Astrocyte (in vitro differentiated cells and primary cell): ENCODE measurements at regions not wholly inside any gene's neighbourhood (a gene's known extent, or its start where the extent isn't known, plus 50 kb on each side); places are given as distances from the start of the nearest gene placed in this dataset.

Experiments used
- EZH2 ChIP-seq: IDR thresholded peaks from 2 replicates; pipeline ENCODE4 v1.6.1; 2012; ENCODE audit warnings: mild to moderate bottlenecking, low read length, inconsistent platforms; ENCODE audit not compliant: insufficient read depth
- TF ChIP-seq, protein P1 (sequence below): IDR thresholded peaks from 2 replicates; pipeline ENCODE4 v1.5.1; 2011; ENCODE audit warnings: low read depth, mild to moderate bottlenecking, inconsistent platforms, low read length, moderate library complexity; ENCODE audit not compliant: insufficient read depth

DNA sequence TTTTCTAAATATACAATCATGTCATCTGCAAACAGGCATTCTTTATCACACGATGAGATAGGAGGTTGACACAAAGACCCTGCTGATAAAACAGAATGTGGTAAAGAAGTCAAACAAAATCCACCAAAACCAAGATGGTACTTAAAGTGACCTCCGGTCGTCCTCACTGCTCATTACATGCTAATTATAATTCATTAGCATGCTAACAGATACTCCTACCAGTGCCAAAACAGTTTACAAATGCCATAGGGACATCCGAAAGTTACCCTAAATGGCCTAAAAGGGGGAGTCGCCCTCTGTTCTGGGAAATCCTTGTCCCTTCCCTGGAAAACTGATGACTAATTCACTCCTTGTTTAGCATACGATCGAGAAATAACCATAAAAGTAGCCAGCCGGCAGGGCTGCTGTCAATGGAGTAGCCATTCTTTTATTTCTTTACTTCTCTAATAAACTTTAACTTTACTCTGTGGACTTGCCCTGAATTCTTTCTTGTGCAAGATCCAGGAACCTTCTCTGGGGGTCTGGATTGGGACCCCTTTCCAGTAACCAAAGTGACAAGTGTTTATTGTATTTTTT is 126.6 kb downstream of the CCDC71L start:
- TF ChIP-seq, protein P1, sequence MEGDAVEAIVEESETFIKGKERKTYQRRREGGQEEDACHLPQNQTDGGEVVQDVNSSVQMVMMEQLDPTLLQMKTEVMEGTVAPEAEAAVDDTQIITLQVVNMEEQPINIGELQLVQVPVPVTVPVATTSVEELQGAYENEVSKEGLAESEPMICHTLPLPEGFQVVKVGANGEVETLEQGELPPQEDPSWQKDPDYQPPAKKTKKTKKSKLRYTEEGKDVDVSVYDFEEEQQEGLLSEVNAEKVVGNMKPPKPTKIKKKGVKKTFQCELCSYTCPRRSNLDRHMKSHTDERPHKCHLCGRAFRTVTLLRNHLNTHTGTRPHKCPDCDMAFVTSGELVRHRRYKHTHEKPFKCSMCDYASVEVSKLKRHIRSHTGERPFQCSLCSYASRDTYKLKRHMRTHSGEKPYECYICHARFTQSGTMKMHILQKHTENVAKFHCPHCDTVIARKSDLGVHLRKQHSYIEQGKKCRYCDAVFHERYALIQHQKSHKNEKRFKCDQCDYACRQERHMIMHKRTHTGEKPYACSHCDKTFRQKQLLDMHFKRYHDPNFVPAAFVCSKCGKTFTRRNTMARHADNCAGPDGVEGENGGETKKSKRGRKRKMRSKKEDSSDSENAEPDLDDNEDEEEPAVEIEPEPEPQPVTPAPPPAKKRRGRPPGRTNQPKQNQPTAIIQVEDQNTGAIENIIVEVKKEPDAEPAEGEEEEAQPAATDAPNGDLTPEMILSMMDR = no peak
- no peak for TF ChIP-seq EZH2
